Neural progenitor cell (in vitro differentiated cells): ENCODE measurements at regions not wholly inside any gene's neighbourhood (a gene's known extent, or its start where the extent isn't known, plus 50 kb on each side); places are given as distances from the start of the nearest gene placed in this dataset.

Experiments used
- CTCF ChIP-seq: fragments of 200-600 bp; sonication (generic); IDR thresholded peaks from 2 replicates; pipeline ENCODE4 v1.5.1; 2017; ENCODE audit warnings: antibody characterized with exemption, mild to moderate bottlenecking
- EZH2 ChIP-seq: fragments of 200-600 bp; sonication (generic); IDR thresholded peaks from 2 replicates; pipeline ENCODE4 v1.6.1; 2017; ENCODE audit warnings: antibody characterized with exemption, mild to moderate bottlenecking, moderate library complexity
- EZH2phosphoT487 ChIP-seq: fragments of 200-600 bp; sonication (generic); IDR thresholded peaks from 2 replicates; pipeline ENCODE4 v1.6.1; 2017; ENCODE audit warnings: antibody characterized with exemption

DNA sequence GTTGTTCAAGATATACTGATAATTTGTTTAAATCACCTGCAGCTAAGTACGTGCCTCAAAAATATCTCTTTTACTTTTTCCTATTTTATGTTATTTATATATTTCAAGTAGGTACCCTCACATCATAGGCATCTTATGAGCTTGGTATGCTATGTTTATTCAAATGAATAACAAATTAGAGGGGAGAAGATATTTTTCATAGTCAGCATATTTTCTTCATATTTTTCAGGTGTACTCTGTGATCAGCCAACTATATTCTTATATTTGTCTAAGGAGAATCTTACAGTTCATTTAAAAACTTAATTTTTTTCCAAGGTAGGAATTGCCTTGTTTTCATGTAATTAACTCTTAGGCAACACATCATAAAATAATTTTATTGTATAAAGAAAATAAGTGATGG lies 421.1 kb upstream of the GRM7 start:
- TF ChIP-seq CTCF = no peak
- TF ChIP-seq EZH2 = no peak
- TF ChIP-seq EZH2phosphoT487 = no peak
